Naive thymus-derived CD8-positive, alpha-beta T cell (primary cell): ENCODE measurements at regions not wholly inside any gene's neighbourhood (a gene's known extent, or its start where the extent isn't known, plus 50 kb on each side); places are given as distances from the start of the nearest gene placed in this dataset.
A peak's percentile ranks its signal among the peaks of the same experiment; 100 is the strongest.

Source experiments
- ATAC-seq, 2 donors: fragments of 150-1000 bp; cut with Tn5 transposase in 1 of 2; sonication (Bioruptor Pico), chemical (Tn5 transposase) in 1 of 2; 1 replicate in 1 of 2; 2 replicates in 1 of 2; pipeline ENCODE4 v1.10.0; 2021; ENCODE audit warnings: mild to moderate bottlenecking in 2 of 2, moderate library complexity in 2 of 2
- POLR2A ChIA-PET: fragments of 350-600 bp; sonication (Branson Sonifier 250); formaldehyde crosslinking; loops from one replicate; lab custom pipeline; 2021; ENCODE audit warnings: antibody characterized with exemption; lab: Charles Lee
- DNase-seq, 10 donors: peaks; one replicate each; pipeline versions ENCODE4 v3.0.0 to v3.0.0-alpha.2; 2020 to 2022
- H3K27ac Mint-ChIP-seq, 10 donors: one replicate each; pipeline ENCODE4 v1.8.0; 2020 to 2022; ENCODE audit warnings: mild to moderate bottlenecking in 10 of 10, mixed read lengths in 10 of 10, moderate library complexity in 4 of 10, inconsistent platforms in 1 of 10
- H3K27me3 Mint-ChIP-seq, 5 donors: one replicate each; pipeline ENCODE4 v1.8.0; 2021 to 2022; ENCODE audit warnings: mixed read lengths in 5 of 5
- H3K36me3 Mint-ChIP-seq, 3 donors: one replicate each; pipeline ENCODE4 v1.8.0; 2020 to 2022; ENCODE audit warnings: mixed read lengths in 3 of 3, mild to moderate bottlenecking in 2 of 3, inconsistent platforms in 1 of 3
- H3K4me1 Mint-ChIP-seq, 4 donors: one replicate each; pipeline ENCODE4 v1.8.0; 2021 to 2022; ENCODE audit warnings: mixed read lengths in 4 of 4
- H3K4me3 Mint-ChIP-seq, 10 donors: one replicate each; pipeline ENCODE4 v1.8.0; 2020 to 2022; ENCODE audit warnings: mild to moderate bottlenecking in 10 of 10, mixed read lengths in 10 of 10, moderate library complexity in 6 of 10, inconsistent platforms in 1 of 10
- H3K9me3 Mint-ChIP-seq, 9 donors: one replicate each; pipeline ENCODE4 v1.8.0; 2020 to 2022; ENCODE audit warnings: mixed read lengths in 9 of 9, mild to moderate bottlenecking in 3 of 9, inconsistent platforms in 1 of 9, moderate library complexity in 1 of 9

GRCh38 chr11:16685914-16686313 is 52.5 kb upstream of the C11orf58 start:
- POLR2A ChIA-PET: no interaction called here

GRCh38 chr11:16678466-16679116 is 59.9 kb upstream of the C11orf58 start:
- POLR2A ChIA-PET: no interaction called here
- H3K4me1 Mint-ChIP-seq: peaks cover 0 to under 1% (median 0%) of the 10 kb centered on the region in 4 donors
- no peak for DNase-seq
- H3K27me3 Mint-ChIP-seq: peaks cover 4 to 28% (median 13%) of the 10 kb centered on the region in 5 donors
- H3K36me3 Mint-ChIP-seq: peaks cover 0 to 18% (median 0%) of the 10 kb centered on the region in 3 donors
- H3K27ac Mint-ChIP-seq: no peak overlapping the region
- H3K4me3 Mint-ChIP-seq: no peak overlapping the region
- no peak for ATAC-seq
- H3K9me3 Mint-ChIP-seq: peaks cover 0 to 43% (median 13%) of the 10 kb centered on the region in 9 donors

More at GRCh38 chr11:16685914-16686313, 52.5 kb upstream of the C11orf58 start:
- H3K27ac Mint-ChIP-seq: no peak overlapping the region
- no peak overlapping the region for H3K4me3 Mint-ChIP-seq
- peaks cover 0 to 19% (median 6%) of the 10 kb centered on the region in 9 donors for H3K9me3 Mint-ChIP-seq
- ATAC-seq (no peak), DNase-seq (no peak)
- no peaks in the 10 kb centered on the region for H3K4me1 Mint-ChIP-seq
- H3K27me3 Mint-ChIP-seq: peaks cover 0 to 15% (median 5%) of the 10 kb centered on the region in 5 donors
- H3K36me3 Mint-ChIP-seq: peaks cover 0 to 4% (median 0%) of the 10 kb centered on the region in 3 donors

GRCh38 chr11:16669799-16670415 is 68.5 kb upstream of the C11orf58 start:
- Mint-ChIP-seq H3K4me3 (no peak overlapping the region), H3K36me3 (peaks cover 0 to 32% (median 4%) of the 10 kb centered on the region in 3 donors), H3K9me3 (peaks cover 10 to 46% (median 26%) of the 10 kb centered on the region in 9 donors), H3K27ac (peak overlapping the region in 1 of 10 donors; percentile 10), H3K27me3 (peaks cover 5 to 28% (median 18%) of the 10 kb centered on the region in 5 donors), H3K4me1 (peaks cover 0 to 2% (median 0%) of the 10 kb centered on the region in 4 donors)
- POLR2A ChIA-PET: no interaction called here
- no peak for DNase-seq
- no peak for ATAC-seq

- Mint-ChIP-seq H3K36me3 (peaks cover 0 to 29% (median 5%) of the 10 kb centered on the region in 3 donors), H3K4me1 (no peaks in the 10 kb centered on the region), H3K27ac (no peak overlapping the region), H3K9me3 (peaks cover 8 to 73% (median 46%) of the 10 kb centered on the region in 9 donors), H3K27me3 (peaks cover 8 to 33% (median 20%) of the 10 kb centered on the region in 5 donors), H3K4me3 (no peak overlapping the region)
- POLR2A ChIA-PET: no interaction called here
- DNase-seq (no peak), ATAC-seq (no peak)
Observed at GRCh38 chr11:16632295-16633200, 105.9 kb upstream of the C11orf58 start.

GRCh38 chr11:16630651-16631050 is 107.8 kb upstream of the C11orf58 start:
- H3K27ac Mint-ChIP-seq: no peak overlapping the region
- no peak overlapping the region for H3K4me3 Mint-ChIP-seq
- no peaks in the 10 kb centered on the region for H3K4me1 Mint-ChIP-seq
- peaks cover 0 to 31% (median 5%) of the 10 kb centered on the region in 3 donors for H3K36me3 Mint-ChIP-seq
- ATAC-seq: no peak
- DNase-seq: no peak
- H3K27me3 Mint-ChIP-seq: peaks cover 10 to 33% (median 22%) of the 10 kb centered on the region in 5 donors
- POLR2A ChIA-PET: no interaction called here
- peaks cover 7 to 63% (median 34%) of the 10 kb centered on the region in 9 donors for H3K9me3 Mint-ChIP-seq

GRCh38 chr11:16618431-16618830 is 120.0 kb upstream of the C11orf58 start:
- ATAC-seq: no peak

GRCh38 chr11:16615480-16615879 is 123.0 kb upstream of the C11orf58 start:
- DNase-seq (no peak), ATAC-seq (no peak)
- POLR2A ChIA-PET: no interaction called here
- peaks cover 32 to 61% (median 42%) of the 10 kb centered on the region in 5 donors for H3K27me3 Mint-ChIP-seq
- H3K36me3 Mint-ChIP-seq: no peaks in the 10 kb centered on the region
- peaks cover 0 to 6% (median 0%) of the 10 kb centered on the region in 9 donors for H3K9me3 Mint-ChIP-seq
- no peak overlapping the region for H3K27ac Mint-ChIP-seq
- peaks cover 23 to 36% (median 25%) of the 10 kb centered on the region in 4 donors for H3K4me1 Mint-ChIP-seq
- no peak overlapping the region for H3K4me3 Mint-ChIP-seq

More at GRCh38 chr11:16618431-16618830, 120.0 kb upstream of the C11orf58 start:
- Mint-ChIP-seq H3K4me1 (peaks cover 9 to 13% (median 10%) of the 10 kb centered on the region in 4 donors), H3K4me3 (no peak overlapping the region), H3K27ac (no peak overlapping the region), H3K27me3 (peaks cover 18 to 52% (median 32%) of the 10 kb centered on the region in 5 donors), H3K9me3 (peaks cover 0 to 11% (median 5%) of the 10 kb centered on the region in 9 donors), H3K36me3 (peaks cover 0 to 10% (median 0%) of the 10 kb centered on the region in 3 donors)
- POLR2A ChIA-PET: no interaction called here
- no peak for DNase-seq

- Mint-ChIP-seq H3K27ac (no peak overlapping the region), H3K27me3 (peaks cover 30 to 58% (median 39%) of the 10 kb centered on the region in 5 donors), H3K9me3 (peaks cover 0 to 7% (median 0%) of the 10 kb centered on the region in 9 donors), H3K4me1 (peaks cover 23 to 36% (median 25%) of the 10 kb centered on the region in 4 donors), H3K4me3 (peak overlapping the region; percentile 65 to 80 (median 72)), H3K36me3 (no peaks in the 10 kb centered on the region)
- POLR2A ChIA-PET: no interaction called here
- DNase-seq: peak in 7 of 10 donors; percentile 25 to 77 (median 43)
- peak; percentile 82 to 92 for ATAC-seq
Observed at GRCh38 chr11:16613512-16614381, 124.7 kb upstream of the C11orf58 start.

- peak overlapping the region; percentile 65 to 80 (median 73) for H3K4me3 Mint-ChIP-seq
- H3K27me3 Mint-ChIP-seq: peaks cover 24 to 52% (median 39%) of the 10 kb centered on the region in 5 donors
- H3K36me3 Mint-ChIP-seq: no peaks in the 10 kb centered on the region
- peak overlapping the region in 1 of 10 donors; percentile 34 for H3K27ac Mint-ChIP-seq
- DNase-seq: no peak
- peaks cover 23 to 36% (median 25%) of the 10 kb centered on the region in 4 donors for H3K4me1 Mint-ChIP-seq
- ATAC-seq: peak; percentile 22 to 40
- POLR2A ChIA-PET: no interaction called here
- H3K9me3 Mint-ChIP-seq: peaks cover 0 to 7% (median 0%) of the 10 kb centered on the region in 9 donors
Observed at GRCh38 chr11:16613262-16613511, 125.3 kb upstream of the C11orf58 start.

GRCh38 chr11:16612566-16613261 is 125.7 kb upstream of the C11orf58 start:
- POLR2A ChIA-PET: no interaction called here
- peaks cover 22 to 52% (median 39%) of the 10 kb centered on the region in 5 donors for H3K27me3 Mint-ChIP-seq
- no peak overlapping the region for H3K27ac Mint-ChIP-seq
- H3K4me1 Mint-ChIP-seq: peaks cover 23 to 36% (median 25%) of the 10 kb centered on the region in 4 donors
- peaks cover 0 to 7% (median 0%) of the 10 kb centered on the region in 9 donors for H3K9me3 Mint-ChIP-seq
- H3K4me3 Mint-ChIP-seq: peak overlapping the region; percentile 65 to 80 (median 73)
- no peak for DNase-seq
- no peaks in the 10 kb centered on the region for H3K36me3 Mint-ChIP-seq
- ATAC-seq: no peak

- H3K27me3 Mint-ChIP-seq: peaks cover 17 to 48% (median 39%) of the 10 kb centered on the region in 5 donors
- POLR2A ChIA-PET: no interaction called here
- H3K27ac Mint-ChIP-seq: peak overlapping the region in 1 of 10 donors; percentile 86
- H3K4me1 Mint-ChIP-seq: peaks cover 23 to 36% (median 27%) of the 10 kb centered on the region in 4 donors
- no peak for DNase-seq
- no peak for ATAC-seq
- H3K36me3 Mint-ChIP-seq: no peaks in the 10 kb centered on the region
- H3K4me3 Mint-ChIP-seq: peak overlapping the region in 5 of 10 donors; percentile 11 to 69 (median 26)
- H3K9me3 Mint-ChIP-seq: peaks cover 0 to 7% (median 0%) of the 10 kb centered on the region in 9 donors
Observed at GRCh38 chr11:16611926-16612565, 126.4 kb upstream of the C11orf58 start.
